NOMO-1 treated with DMSO at 0.1 percent for 48 hours (cell line): ENCODE measurements at regions not wholly inside any gene's neighbourhood (a gene's known extent, or its start where the extent isn't known, plus 50 kb on each side); places are given as distances from the start of the nearest gene placed in this dataset.
"Not testable (repeated sequence)": the region's sequence is repeated elsewhere in the genome, so short reads cannot be mapped to it uniquely, and the experiment has no call there.

ENCODE experiments used
- DNase-seq: peaks from one replicate; lab custom pipeline; 2025; ENCODE audit not compliant: unreplicated experiment; lab: John Stamatoyannopoulos, UW

DNA sequence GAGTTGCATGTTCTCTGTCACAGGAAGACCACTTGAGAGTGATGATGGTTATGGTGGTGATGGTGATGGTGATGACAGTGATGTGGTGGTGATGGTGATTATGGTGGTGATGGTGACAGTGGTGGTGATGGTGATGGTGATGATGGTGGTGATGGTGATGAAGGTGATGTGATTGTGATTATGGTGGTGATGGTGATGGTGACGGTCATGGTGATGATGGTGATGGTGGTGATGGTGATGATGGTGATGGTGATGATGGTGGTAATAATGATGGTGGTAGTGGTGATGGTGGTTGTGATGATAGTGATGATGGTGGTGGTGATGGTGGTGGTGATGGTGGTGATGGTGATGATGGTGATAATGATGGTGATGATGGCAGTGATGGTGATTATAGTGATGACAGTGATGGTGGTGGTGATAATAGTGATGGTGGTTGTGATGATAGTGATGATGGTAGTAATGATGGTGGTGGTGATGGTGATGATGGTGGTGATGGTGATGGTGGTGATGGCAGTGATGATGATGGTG lies 93.7 kb downstream of the ASB1 start:
- DNase-seq, result no peak

DNA sequence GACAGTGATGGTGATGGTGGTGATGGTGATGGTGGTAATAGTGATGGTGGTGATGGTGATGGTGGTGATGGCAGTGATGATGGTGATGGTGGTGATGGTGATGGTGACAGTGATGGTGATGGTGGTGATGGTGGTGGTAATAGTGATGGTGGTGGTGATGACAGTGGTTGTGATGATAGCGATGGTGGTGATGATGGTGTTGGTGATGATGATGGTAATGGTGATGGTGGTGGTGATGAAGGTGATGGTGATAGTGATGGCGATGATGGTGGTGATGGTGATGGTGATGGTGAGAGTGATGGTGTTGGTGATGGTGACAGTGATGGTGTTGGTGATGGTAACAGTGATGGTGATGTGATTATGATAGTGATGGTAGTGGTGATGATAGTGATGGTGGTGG lies 94.3 kb downstream of the ASB1 start:
- DNase-seq, result no peak

DNA sequence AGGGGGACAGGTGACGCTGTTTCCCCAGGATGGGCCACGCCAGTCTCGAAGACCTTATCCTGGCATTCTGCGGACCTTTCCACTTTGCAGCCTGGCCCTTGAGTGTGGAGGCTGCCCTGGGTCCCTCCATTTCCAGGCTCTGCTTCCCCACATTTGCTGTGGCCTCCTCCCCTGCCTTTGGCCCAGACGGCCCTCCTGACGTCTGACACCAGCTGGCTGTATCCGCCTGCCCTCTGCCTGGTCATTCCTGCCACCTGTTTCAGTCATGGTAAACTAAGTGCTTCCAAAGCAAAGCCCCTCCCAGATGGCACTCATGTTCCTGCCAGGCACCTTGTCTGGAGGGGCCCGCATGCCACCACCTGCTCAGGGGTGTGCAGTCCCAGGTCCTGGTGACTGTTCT lies 95.1 kb downstream of the ASB1 start:
- no peak for DNase-seq

DNA sequence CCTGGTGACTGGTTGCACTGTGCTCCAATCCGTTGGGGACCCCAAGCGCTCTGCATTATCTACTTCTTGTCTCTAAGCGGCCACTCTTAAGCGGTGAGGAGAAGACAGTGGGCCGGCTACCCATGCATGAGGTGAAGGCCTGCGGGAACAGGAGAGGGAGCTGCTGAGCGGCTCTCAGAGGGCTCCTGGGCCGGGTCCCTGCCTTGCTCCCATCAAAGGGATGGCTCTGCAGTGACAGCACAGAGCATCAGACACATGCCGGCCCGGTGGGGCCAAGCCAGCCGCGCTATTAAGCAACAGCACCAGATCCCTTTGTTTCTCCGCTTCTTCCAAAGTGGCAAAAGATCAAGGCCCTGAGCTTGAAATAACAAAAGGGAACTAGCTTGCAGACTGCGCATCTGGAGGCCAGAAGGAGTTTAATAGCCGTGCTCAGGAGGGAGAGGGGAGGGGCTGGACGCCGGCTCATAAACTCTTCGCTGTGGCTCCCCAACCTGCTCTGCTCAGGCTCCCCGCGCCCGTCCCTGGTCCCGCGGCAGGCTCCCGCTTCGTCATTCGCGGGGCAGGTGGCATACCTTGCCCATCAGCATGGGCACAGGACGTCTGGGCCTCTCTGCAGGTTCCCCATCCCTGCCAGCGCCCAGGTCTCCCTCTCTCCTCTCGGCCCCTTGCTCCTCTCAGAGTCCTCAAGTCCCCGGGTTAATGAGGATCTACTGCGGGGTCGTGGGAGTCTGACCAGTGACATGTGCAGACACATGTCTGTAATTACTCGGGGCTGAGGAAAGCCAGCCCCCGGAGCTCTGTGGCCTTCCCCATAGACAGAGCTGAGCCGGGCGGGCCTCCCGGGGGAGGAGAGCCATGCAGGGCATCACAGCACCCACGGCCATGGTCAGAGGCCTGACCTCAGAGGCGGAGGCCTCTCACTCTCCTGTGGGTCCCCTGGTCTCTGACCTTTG lies 96.7 kb downstream of the ASB1 start:
- DNase-seq, result peak; percentile 41

DNA sequence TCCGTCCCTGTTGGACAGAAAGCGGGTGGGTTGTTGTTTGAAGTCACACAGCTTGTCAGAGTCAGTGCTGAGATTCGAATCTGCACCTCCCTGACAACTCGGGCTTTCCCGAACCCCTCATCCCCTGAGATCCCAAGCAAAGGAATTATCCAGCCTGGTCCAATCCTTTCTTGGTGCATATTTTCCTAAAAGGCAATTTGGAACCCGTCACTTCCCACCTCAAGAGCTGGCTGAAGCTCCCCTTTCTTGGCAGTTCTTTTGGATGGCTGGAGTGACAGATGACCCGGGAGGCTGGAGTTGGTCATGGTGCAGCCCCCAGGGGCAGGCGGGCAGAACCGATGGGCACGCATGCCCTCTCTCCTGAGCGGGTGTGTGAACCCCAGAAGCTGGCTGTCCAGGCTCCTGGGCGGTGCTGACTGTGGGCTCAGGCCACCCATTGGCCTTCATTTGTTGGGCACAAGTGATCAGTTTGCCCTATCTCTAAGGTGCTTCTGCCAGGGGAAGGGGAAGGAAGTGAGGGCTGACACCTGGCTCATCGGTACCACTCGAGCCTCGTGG lies 97.8 kb downstream of the ASB1 start:
- DNase-seq, result no peak

DNA sequence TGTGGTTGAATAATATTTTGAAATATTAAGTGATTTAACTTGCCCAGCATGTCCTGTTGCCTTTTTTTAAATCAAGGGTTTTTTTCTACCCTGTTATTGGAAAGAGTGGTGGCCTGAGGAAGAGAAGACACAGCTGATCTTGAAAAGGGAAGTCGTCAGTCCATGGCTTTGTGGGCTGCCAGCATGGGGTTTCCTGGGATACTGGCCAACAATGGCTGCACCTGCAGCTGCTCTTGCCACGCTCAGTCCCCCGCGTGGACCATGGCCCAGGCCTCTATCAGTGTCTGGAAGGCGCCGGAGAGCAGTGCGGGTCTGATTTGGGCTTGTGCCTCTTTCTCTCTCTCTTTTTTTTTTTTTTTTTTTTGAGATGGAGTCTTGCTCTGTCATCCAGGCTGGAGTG lies 99.3 kb downstream of the ASB1 start:
- peak; percentile 25 for DNase-seq

DNA sequence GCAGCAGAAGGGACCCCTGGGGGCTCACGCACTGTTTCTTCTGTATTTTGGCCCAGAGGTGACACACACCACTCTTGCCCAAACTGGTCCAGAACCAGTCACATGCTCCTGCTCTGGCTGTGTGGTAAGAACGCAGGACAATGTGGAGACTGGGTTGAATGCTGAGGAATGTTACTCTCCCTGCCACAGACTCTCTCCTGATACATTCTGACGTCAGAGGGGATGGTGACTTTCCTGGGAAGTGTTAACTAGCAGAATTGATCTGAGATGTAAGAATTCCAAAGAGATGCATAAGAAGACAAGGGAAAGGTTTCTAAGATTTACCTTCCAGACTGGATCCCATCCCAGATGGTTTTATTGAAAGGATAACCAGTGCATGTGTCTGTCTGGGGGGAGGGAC lies 100.8 kb downstream of the ASB1 start:
- DNase-seq, result no peak

DNA sequence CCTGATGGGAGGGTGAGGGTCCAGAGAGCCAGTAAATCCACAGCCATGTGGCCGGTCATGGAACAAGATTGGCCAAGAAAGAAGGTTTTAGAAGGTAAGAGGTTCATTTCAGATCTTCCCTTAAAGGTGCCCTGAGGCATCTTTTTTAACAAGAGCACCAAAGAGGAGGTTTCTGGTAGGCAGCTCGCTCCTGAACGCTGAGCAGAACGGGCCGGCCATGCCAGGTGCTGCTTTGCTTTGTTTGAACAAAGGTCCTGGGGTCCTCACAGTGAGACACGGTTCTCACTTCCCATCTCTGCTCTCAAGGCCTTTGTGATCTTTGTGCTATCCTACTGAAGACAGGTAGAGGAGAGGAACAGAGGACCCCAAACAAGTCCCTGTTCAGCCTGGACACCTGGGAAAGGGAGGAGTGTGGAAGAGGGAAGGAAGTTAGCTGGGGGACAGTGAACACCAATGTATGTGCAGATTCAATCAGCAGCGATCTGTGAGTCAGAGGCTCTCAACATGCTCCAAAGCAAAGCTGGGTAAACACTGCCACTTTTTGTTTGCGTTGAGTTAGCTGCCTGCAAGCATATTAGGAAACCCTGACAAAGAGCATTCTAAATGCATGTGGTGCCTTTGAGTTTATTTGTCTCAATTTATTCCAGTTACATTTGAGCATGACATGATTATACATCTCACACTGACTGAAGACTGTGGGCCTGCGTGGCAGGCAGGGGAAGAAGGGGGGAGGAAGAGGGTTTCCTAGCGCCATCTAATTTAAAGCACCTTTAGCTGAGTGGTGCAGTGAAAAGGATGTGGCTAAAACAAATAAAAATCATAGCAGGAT lies 102.4 kb downstream of the ASB1 start:
- no peak for DNase-seq

DNA sequence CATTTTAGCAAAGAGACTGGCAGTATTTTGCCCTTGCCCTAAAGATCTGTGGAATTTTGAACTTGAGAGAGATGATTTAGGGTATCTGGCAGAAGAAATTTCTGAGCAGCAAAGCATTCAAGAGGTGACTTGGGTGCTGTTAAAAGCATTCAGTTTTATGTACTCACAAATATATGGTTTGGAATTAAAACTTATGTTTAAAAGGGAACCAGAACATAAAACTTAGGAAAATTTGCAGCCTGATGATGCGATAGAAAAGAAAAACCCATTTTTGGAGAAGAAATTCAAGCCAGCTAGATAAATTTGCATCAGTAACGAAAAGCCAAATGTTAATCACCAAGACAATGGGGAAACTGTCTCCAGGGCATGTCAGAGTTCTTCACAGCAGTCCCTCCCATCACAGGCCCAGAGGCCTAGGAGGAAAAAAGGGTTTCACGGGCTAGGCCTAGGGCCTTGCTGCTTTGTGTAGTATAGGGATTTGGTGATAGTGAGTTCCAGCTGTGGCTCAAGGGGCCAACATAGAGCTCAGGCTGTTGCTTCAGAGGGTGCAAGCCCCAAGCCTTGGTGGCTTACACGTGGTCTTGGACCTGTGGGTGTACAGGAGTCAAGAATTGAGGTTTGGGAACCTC lies 104.4 kb downstream of the ASB1 start:
- DNase-seq, result not testable (repeated sequence)

DNA sequence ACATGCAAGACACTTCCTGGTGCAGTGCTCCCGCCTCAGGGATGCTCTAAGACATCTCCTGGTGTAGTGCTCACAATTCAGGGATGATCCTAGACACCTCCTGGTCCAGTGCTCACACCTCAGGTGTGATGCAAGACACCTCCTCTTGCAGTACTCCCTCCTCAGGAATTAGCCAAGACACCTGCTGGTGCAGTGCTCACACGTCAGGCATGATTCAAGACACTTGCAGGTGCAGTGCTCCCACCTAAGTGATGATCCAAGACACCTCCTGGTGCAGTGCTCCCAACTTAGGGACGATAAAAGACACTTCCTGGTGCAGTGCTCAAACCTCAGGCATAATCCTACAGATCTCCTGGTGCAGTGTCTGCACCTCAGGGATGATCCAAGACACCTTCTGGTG lies 117.0 kb downstream of the ASB1 start:
- DNase-seq, result not testable (repeated sequence)

DNA sequence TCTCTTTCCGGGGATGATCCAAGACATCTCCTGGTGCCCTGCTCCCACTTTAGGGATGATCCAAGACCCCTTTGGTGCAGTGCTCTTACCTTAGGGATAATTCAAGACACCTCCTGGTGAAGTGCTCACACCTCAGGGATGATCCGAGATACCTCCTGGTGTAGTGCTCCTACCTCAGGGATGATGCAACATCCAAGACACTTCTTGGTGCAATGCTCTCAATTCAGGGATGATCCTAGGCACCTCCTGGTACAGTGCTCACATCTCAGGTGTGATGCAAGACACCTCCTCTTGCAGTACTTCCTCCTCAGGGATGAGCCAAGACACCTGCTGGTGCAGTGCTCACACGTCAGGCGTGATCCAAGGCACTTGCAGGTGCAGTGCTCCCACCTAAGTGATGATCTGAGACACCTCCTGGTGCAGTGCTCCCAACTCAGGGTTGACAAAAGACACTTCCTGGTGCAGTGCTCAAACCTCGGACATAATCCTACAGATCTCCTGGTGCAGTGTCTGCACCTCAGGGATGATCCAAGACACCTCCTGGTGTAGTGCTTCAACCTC lies 122.3 kb downstream of the ASB1 start:
- DNase-seq, result no peak

DNA sequence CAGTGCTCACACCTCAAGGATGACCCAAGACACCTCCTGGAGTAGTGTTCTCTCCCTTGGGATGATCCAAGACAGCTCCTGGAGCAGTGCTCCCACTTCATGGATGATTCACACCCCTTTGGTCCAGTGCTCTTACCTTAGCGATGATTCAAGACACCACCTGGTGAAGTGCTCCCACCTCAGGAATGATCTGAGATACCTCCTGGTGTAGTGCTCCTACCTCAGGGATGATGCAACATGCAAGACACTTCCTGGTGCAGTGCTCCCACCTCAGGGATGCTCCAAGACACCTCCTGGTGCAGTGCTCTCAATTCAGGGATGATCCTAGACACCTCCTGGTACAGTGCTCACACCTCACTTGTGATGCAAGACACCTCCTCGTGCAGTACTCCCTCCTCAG lies 123.1 kb downstream of the ASB1 start:
- no peak for DNase-seq

DNA sequence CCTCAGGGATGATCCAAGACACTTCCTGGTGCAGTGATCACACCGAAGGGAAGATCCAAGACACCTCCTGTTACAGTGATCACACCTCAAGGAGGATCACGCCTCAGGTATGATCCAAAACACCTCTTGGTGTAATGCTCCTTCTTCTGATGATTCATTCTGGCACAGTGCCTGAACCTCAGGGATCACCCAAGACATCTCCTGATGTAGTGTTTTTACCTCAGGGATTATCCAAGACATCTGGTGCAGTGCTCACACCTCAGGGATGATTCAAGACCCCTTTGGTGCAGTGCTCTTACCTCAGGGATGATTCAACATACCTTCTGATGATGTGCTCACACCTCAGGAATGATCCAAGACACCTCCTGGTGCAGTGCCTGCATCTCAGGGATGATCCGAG lies 124.4 kb downstream of the ASB1 start:
- DNase-seq, result no peak

DNA sequence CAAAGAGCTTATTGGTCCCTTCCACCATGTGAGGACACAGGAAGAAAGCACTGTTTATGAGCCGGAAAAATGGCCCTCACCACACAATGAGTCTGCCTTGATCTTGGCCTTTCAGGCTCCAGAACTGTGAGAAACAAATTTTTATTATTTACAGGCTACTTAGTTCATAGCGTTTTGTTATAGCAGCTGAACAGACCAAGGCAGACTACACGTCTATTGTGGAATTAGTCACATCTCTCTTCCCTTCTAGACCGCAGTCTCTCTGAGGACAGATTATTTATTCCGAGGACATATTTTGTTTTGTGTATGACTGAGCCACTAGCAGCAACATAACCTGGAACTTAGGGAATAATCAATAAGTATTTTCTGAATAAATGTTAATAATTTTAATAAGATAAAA lies 125.5 kb downstream of the ASB1 start:
- no peak for DNase-seq

DNA sequence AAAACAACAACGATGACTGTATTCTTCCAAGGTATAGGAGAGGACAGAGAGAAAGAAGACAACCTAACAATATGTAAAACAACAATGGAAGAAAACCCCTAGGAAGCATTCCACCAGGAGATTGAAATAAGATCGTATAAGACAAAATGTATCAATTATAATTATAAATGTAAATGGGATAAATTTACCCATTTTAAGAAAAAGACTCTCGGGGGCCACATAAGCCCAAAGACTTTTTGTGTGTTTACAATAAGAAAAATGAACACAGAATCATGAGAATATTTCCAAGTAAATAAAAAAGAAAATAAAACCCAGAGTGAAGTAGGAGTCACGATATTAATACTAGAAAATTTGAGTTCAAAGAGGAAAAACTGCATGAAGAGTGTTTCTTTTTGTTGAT lies 126.4 kb downstream of the ASB1 start:
- DNase-seq, result no peak

DNA sequence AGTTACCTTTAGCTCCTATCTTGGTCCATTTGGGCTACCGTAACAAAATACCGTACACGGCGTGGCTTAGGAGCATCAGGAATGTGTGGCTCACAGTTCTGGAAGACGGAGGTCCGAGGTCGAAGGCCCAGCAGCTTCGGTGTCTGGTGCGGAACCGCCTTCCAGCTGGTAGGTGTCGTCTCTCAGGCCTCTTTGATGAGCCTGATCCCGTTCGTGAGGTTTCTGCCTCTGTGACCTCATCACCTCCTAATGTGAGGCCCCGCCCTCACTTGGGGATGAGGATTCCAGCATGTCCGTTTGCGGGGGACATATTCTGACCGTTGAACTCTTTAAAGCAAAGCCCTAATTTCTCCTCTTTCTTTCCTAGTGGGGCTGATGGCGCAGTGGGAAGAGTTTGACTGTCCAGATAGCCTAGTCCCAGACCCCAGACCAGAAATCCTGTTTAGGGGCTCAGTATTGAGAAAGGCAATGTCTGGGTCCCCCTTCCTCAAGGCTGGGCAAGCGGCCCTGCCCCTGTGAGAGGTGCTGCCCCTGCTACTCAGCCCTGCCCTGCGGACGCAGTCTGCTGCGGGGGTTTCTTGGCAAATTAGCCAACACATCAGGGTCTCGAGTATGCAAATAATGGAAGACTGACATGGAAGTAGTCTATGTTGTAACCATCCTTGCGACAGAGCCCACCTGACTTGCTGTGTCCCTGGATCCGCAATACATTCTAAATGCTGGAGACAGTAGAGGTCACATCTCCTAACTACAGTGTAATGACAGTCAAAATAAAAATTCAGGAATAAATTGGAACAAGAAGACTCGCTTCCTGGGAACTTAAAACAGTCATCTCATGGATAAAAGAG lies 128.0 kb downstream of the ASB1 start:
- no peak for DNase-seq

DNA sequence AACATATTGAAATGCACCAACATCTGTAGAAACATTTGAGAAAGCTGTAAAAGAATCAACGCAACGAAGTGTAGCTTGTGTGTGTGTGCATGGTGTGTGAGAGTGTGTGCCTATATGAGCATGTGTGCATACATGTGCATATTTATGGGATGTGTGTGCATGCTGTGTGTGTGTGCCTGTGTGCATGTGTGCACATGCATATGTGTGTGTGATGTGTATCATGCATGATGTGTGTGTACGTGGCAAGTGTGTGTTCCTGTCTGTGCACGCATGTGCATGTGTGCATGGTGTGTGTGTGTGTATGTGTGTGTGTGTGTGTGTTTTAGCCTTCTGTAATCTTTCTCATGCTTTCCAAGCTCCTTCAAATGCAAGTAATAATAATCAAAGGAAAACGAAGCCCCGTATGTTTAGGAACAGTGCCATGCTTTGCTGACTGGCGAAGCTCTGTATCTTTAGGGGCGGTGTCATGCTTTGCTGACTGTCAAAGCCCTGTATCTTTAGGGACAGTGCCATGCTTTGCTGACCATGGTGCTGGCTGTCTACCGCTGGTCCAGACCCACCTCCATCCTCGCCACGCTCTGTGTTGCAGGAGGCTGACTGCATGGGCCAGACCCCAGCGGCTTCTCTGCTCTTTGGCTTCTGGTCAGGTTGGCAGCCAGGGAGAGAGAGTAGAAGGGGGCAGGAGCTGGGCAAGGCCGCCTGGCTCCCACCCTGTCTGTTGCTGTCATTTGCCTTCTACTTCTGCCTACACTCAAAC lies 129.2 kb downstream of the ASB1 start:
- DNase-seq, result no peak

DNA sequence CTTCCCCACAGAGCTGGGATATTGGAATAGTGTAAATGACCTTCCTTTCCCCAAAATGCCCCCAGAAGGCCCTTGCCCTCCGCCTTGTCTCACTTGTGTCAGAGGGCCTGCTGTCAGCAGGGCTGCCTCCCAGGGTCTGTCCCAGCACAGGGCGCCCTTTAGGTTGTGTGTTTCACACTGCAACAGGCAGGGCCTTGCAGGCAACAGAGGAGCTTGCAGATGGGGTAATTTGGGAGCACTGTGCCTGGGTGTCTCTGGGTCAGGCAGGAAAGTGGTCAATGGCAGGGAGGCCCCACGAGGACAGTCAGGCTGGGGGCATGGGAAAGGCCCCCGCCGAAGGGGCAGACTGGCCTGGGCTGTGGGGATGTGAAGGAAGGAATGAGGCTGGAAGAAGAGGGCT lies 130.7 kb downstream of the ASB1 start:
- DNase-seq, result no peak

DNA sequence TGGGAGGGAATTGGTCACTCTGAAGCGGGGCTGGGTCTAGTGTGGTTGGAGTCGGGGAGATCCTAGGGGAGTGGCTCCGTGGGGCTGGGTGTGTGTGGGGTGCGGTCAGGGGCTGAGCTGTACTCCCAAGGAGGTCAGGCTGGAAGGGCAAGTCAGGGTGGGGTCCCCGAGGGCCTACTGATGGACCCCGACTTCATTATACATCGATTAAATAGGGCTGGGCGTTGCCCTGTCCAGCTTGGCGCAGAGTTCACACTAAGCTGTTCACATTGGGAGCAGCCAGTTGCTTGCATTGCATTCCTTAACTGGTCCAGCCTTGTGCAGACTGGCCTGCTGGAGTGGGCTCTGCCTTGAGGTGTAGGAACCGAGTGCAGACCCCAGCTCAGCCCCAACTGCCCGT lies 131.2 kb downstream of the ASB1 start:
- no peak for DNase-seq
